IMR-90 (cell line): ENCODE measurements at regions not wholly inside any gene's neighbourhood (a gene's known extent, or its start where the extent isn't known, plus 50 kb on each side); places are given as distances from the start of the nearest gene placed in this dataset.

Experiments
- ATAC-seq: fragments of 200-7000 bp; cut with Tn5 transposase; 2 replicates; pipeline ENCODE4 v1.9.1; 2020; ENCODE audit warnings: low read depth, mild to moderate bottlenecking, moderate library complexity
- BruUV-seq: library from RNA; stranded (reverse); fragments of 400-500 nt; replicated peaks from 2 replicates; lab custom pipeline; 2021; lab: Mats Ljungman, UMichigan
- CTCF ChIA-PET: fragments of 300-600 bp; formaldehyde crosslinking; extraction: SDS; loops from one replicate; lab custom pipeline; 2021; ENCODE audit warnings: antibody characterized with exemption; lab: Yijun Ruan, JAX
- POLR2A ChIA-PET: fragments of 300-600 bp; sonication (Branson Sonifier 250); formaldehyde crosslinking; loops from one replicate; lab custom pipeline; 2022; ENCODE audit warnings: antibody characterized with exemption; ENCODE audit not compliant: unreplicated experiment; lab: Charles Lee
- DNase-seq: peaks from one replicate; pipeline ENCODE4 v3.0.0; 2013
- H2AFZ ChIP-seq: replicated peaks from 2 replicates; pipeline ENCODE3; 2013; ENCODE audit warnings: low read length, mild to moderate bottlenecking; ENCODE audit not compliant: poor library complexity
- H2AK5ac ChIP-seq: 2 replicates; pipeline ENCODE4 v1.6.1; 2013; ENCODE audit warnings: low read depth, low read length, inconsistent platforms
- H2AK9ac ChIP-seq: replicated peaks from 2 replicates; pipeline ENCODE3; 2013; ENCODE audit warnings: mild to moderate bottlenecking, low read depth, low read length, moderate library complexity; ENCODE audit not compliant: poor library complexity
- H2BK120ac ChIP-seq: 2 replicates; pipeline ENCODE4 v1.6.1; 2013; ENCODE audit warnings: low read depth, low read length, inconsistent platforms
- H2BK15ac ChIP-seq: 3 replicates; pipeline ENCODE4 v1.6.1; 2013; ENCODE audit warnings: low read depth, low read length, inconsistent platforms
- H2BK20ac ChIP-seq: 2 replicates; pipeline ENCODE4 v1.6.1; 2013; ENCODE audit warnings: low read depth, mild to moderate bottlenecking, inconsistent platforms, low read length, moderate library complexity
- H2BK5ac ChIP-seq: 2 replicates; pipeline ENCODE4 v1.6.1; 2013; ENCODE audit warnings: mild to moderate bottlenecking, low read depth, low read length, inconsistent platforms; ENCODE audit not compliant: poor library complexity, severe bottlenecking
- H3K14ac ChIP-seq: replicated peaks from 2 replicates; pipeline ENCODE4 v1.6.1; 2013; ENCODE audit warnings: low read depth, low read length, inconsistent platforms
- H3K18ac ChIP-seq: 2 replicates; pipeline ENCODE4 v1.6.1; 2013; ENCODE audit warnings: low read depth, low read length, control low read depth
- H3K23ac ChIP-seq: 2 replicates; pipeline ENCODE4 v1.6.1; 2013; ENCODE audit warnings: low read depth, low read length, inconsistent platforms
- H3K27ac ChIP-seq: 2 replicates; pipeline ENCODE4 v1.5.1; 2013; ENCODE audit warnings: mild to moderate bottlenecking, control low read depth, low read length; ENCODE audit not compliant: insufficient read depth
- H3K27me3 ChIP-seq: 2 replicates; pipeline ENCODE4 v1.6.1; 2013; ENCODE audit warnings: low read length; ENCODE audit not compliant: control insufficient read depth, insufficient read depth
- H3K36me3 ChIP-seq: 2 replicates; pipeline ENCODE4 v1.6.1; 2013; ENCODE audit warnings: low read length, mixed read lengths; ENCODE audit not compliant: control insufficient read depth, insufficient read depth
- H3K4ac ChIP-seq: 2 replicates; pipeline ENCODE4 v1.6.1; 2013; ENCODE audit warnings: low read depth, low read length, inconsistent platforms
- H3K4me1 ChIP-seq: 2 replicates; pipeline ENCODE4 v1.6.1; 2013; ENCODE audit warnings: low read length, mixed read lengths; ENCODE audit not compliant: control insufficient read depth, insufficient read depth
- H3K4me2 ChIP-seq: 2 replicates; pipeline ENCODE4 v1.6.1; 2013; ENCODE audit warnings: low read depth, mild to moderate bottlenecking, control low read depth, low read length, moderate library complexity
- H3K4me3 ChIP-seq: 2 replicates; pipeline ENCODE4 v1.5.1; 2013; ENCODE audit warnings: low read depth, mild to moderate bottlenecking, control low read depth, low read length, moderate library complexity; ENCODE audit not compliant: insufficient read depth
- H3K56ac ChIP-seq: 2 replicates; pipeline ENCODE4 v1.6.1; 2013; ENCODE audit warnings: low read length, inconsistent platforms; ENCODE audit not compliant: insufficient read depth; ENCODE audit errors: extremely low read depth
- H3K79me1 ChIP-seq, 2 experiments: 2 replicates each; pipeline ENCODE4 v1.6.1; 2013; ENCODE audit warnings: low read length in 2 of 2, inconsistent platforms in 1 of 2, low read depth in 1 of 2
- H3K9ac ChIP-seq: 2 replicates; pipeline ENCODE4 v1.6.1; 2013; ENCODE audit warnings: low read depth, low read length, control low read depth
- H3K9me1 ChIP-seq: 2 replicates; pipeline ENCODE4 v1.6.1; 2013; ENCODE audit warnings: low read length, inconsistent platforms; ENCODE audit not compliant: insufficient read depth
- H3K9me3 ChIP-seq: 2 replicates; pipeline ENCODE4 v1.6.1; 2013; ENCODE audit warnings: low read length; ENCODE audit not compliant: control insufficient read depth, insufficient read depth
- H4K20me1 ChIP-seq: 2 replicates; pipeline ENCODE4 v1.6.1; 2013; ENCODE audit warnings: low read length, inconsistent platforms; ENCODE audit not compliant: insufficient read depth
- H4K5ac ChIP-seq: 2 replicates; pipeline ENCODE4 v1.6.1; 2013; ENCODE audit warnings: mild to moderate bottlenecking, low read depth, low read length, control low read depth
- H4K8ac ChIP-seq, 2 experiments: 2 replicates each; pipeline ENCODE4 v1.6.1; 2013; ENCODE audit warnings: low read depth in 2 of 2, low read length in 2 of 2, control low read depth in 1 of 2, inconsistent platforms in 1 of 2
- H4K91ac ChIP-seq: 2 replicates; pipeline ENCODE4 v1.6.1; 2013; ENCODE audit warnings: low read depth, low read length, inconsistent platforms; ENCODE audit not compliant: insufficient read depth
- BHLHE40 ChIP-seq: fragments of 150-350 bp; IDR thresholded peaks from 2 replicates; pipeline ENCODE4 v1.6.1; 2016; ENCODE audit warnings: mild to moderate bottlenecking, low read depth, low read length
- CEBPB ChIP-seq: IDR thresholded peaks from 2 replicates; pipeline ENCODE4 v1.6.1; 2012; ENCODE audit warnings: low read depth, low read length, improper control_type of control experiment
- CHD1 ChIP-seq: IDR thresholded peaks from 2 replicates; pipeline ENCODE4 v1.6.1; 2012; ENCODE audit warnings: low read depth, low read length, improper control_type of control experiment
- MXI1 ChIP-seq: IDR thresholded peaks from 2 replicates; pipeline ENCODE4 v1.6.1; 2012; ENCODE audit warnings: low read depth, mild to moderate bottlenecking, low read length, moderate library complexity, borderline replicate concordance
- NFE2L2 ChIP-seq: fragments of 150-350 bp; IDR thresholded peaks from 2 replicates; pipeline ENCODE4 v1.6.1; 2016; ENCODE audit warnings: low read depth, mild to moderate bottlenecking, low read length
- RAD21 ChIP-seq: IDR thresholded peaks from 2 replicates; pipeline ENCODE4 v1.6.1; 2012; ENCODE audit warnings: low read length, improper control_type of control experiment
- RCOR1 ChIP-seq: IDR thresholded peaks from 2 replicates; pipeline ENCODE4 v1.6.1; 2012; ENCODE audit warnings: mild to moderate bottlenecking, low read length, improper control_type of control experiment; ENCODE audit not compliant: insufficient replicate concordance
- RFX5 ChIP-seq: IDR thresholded peaks from 2 replicates; pipeline ENCODE4 v1.8.0; 2012; ENCODE audit warnings: low read depth, mild to moderate bottlenecking, low read length, moderate library complexity
- WGBS, 2 experiments: methylation state at CpG; one replicate each; pipeline versions ENCODE4 v1.1.5 to v1.1.7; 2013; ENCODE audit warnings: missing lambda C conversion rate in 2 of 2; ENCODE audit not compliant: insufficient read length in 1 of 2; ENCODE audit errors: extremely low coverage in 2 of 2; 5-methylcytosine and 5-hydroxymethylcytosine counted together
- dilution Hi-C: fragments of 300-500 bp; cut with HindIII; formaldehyde crosslinking; loops from one replicate; pipeline ENCODE4 v1.14.3; 2018; ENCODE audit warnings: low sequenced_read_pairs; ENCODE audit not compliant: unreplicated experiment
- in situ Hi-C: fragments of 300-500 bp; cut with MboI; formaldehyde crosslinking; loops from 3 replicates; pipeline ENCODE4 v1.14.3; 2019; ENCODE audit warnings: low sequenced_read_pairs, inconsistent platforms, mixed read lengths
- intact Hi-C: fragments of 100-400 bp; cut with micrococcal nuclease; formaldehyde crosslinking; loops from 2 replicates; pipeline ENCODE4 v1.10.0; 2022
- TF ChIP-seq, protein P1 (sequence below): conservative IDR thresholded peaks from 2 replicates; pipeline ENCODE4 v1.5.1; 2012; ENCODE audit warnings: mild to moderate bottlenecking, low read depth, low read length, improper control_type of control experiment
- TF ChIP-seq, protein P2 (sequence below): fragments of 150-350 bp; IDR thresholded peaks from 2 replicates; pipeline ENCODE4 v1.6.1; 2017; ENCODE audit warnings: mild to moderate bottlenecking, antibody characterized with exemption, low read length, low read depth
- TF ChIP-seq, protein P3 (sequence below): fragments of 150-350 bp; IDR thresholded peaks from 2 replicates; pipeline ENCODE4 v1.6.1; 2016; ENCODE audit warnings: low read depth, mild to moderate bottlenecking, low read length, moderate library complexity, borderline replicate concordance

DNA sequence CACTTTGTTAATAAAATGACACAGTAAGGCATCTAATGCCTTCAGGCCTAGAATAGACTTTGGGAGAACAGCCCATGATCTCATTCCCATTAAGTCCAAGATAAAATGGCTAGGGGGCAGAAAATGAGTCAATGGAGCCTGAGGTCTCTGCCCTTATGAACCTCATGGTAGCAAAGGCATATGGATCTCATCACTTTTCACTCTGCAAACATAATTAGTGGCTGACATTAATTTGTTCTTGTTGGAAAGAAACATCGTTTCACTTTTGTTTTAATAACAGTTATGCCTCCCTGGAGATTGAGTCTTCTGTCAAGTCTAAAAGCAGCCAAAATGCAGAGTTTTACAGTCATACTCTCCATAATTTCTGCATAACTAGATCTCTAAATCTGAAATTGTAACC is 111.8 kb upstream of the API5 start:
- TF ChIP-seq CHD1 (no peak), RFX5 (no peak), BHLHE40 (no peak), CEBPB (no peak), NFE2L2 (no peak), MXI1 (no peak), RAD21 (no peak), RCOR1 (no peak)
- TF ChIP-seq, protein P1, sequence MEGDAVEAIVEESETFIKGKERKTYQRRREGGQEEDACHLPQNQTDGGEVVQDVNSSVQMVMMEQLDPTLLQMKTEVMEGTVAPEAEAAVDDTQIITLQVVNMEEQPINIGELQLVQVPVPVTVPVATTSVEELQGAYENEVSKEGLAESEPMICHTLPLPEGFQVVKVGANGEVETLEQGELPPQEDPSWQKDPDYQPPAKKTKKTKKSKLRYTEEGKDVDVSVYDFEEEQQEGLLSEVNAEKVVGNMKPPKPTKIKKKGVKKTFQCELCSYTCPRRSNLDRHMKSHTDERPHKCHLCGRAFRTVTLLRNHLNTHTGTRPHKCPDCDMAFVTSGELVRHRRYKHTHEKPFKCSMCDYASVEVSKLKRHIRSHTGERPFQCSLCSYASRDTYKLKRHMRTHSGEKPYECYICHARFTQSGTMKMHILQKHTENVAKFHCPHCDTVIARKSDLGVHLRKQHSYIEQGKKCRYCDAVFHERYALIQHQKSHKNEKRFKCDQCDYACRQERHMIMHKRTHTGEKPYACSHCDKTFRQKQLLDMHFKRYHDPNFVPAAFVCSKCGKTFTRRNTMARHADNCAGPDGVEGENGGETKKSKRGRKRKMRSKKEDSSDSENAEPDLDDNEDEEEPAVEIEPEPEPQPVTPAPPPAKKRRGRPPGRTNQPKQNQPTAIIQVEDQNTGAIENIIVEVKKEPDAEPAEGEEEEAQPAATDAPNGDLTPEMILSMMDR, result no peak
- TF ChIP-seq, protein P2, sequence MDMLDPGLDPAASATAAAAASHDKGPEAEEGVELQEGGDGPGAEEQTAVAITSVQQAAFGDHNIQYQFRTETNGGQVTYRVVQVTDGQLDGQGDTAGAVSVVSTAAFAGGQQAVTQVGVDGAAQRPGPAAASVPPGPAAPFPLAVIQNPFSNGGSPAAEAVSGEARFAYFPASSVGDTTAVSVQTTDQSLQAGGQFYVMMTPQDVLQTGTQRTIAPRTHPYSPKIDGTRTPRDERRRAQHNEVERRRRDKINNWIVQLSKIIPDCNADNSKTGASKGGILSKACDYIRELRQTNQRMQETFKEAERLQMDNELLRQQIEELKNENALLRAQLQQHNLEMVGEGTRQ, result no peak
- TF ChIP-seq, protein P3, sequence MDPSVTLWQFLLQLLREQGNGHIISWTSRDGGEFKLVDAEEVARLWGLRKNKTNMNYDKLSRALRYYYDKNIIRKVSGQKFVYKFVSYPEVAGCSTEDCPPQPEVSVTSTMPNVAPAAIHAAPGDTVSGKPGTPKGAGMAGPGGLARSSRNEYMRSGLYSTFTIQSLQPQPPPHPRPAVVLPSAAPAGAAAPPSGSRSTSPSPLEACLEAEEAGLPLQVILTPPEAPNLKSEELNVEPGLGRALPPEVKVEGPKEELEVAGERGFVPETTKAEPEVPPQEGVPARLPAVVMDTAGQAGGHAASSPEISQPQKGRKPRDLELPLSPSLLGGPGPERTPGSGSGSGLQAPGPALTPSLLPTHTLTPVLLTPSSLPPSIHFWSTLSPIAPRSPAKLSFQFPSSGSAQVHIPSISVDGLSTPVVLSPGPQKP, result no peak
- H3K14ac ChIP-seq, result no peak overlapping the region
- no peak for DNase-seq
- no TSS peak for BruUV-seq
- intact Hi-C loops, result no loop called here
- H2BK15ac ChIP-seq, result no peak overlapping the region
- WGBS, 2 experiments, result no CpG with 5 or more reads among the region's 1 CpG
- no peaks in the 10 kb centered on the region for H4K20me1 ChIP-seq
- no peak overlapping the region for H2AK9ac ChIP-seq
- no peaks in the 10 kb centered on the region for H3K36me3 ChIP-seq
- H3K4me3 ChIP-seq, result no peak overlapping the region
- no peak overlapping the region for H2AFZ ChIP-seq
- in situ Hi-C loops, result no loop called here
- no peak overlapping the region for H4K8ac ChIP-seq
- H2AK5ac ChIP-seq, result no peak overlapping the region
- no peak overlapping the region for H3K18ac ChIP-seq
- H4K91ac ChIP-seq, result no peak overlapping the region
- H3K9me1 ChIP-seq, result no peaks in the 10 kb centered on the region
- no peak for ATAC-seq
- no peak overlapping the region for H3K27ac ChIP-seq
- H3K79me1 ChIP-seq, result no peaks in the 10 kb centered on the region
- no peak overlapping the region for H3K56ac ChIP-seq
- no peak overlapping the region for H3K4me2 ChIP-seq
- H2BK20ac ChIP-seq, result no peak overlapping the region
- H3K27me3 ChIP-seq, result no peaks in the 10 kb centered on the region
- H3K4me1 ChIP-seq, result no peaks in the 10 kb centered on the region
- ChIA-PET CTCF (no interaction called here), POLR2A (no interaction called here)
- no peak overlapping the region for H4K5ac ChIP-seq
- H3K9me3 ChIP-seq, result peaks cover 2% of the 10 kb centered on the region; the same call in 1 of the 2 replicates
- no peak overlapping the region for H3K23ac ChIP-seq
- no peak overlapping the region for H3K9ac ChIP-seq
- H2BK120ac ChIP-seq, result no peak overlapping the region
- no peak overlapping the region for H2BK5ac ChIP-seq
- dilution Hi-C loops, result no loop called here
- H3K4ac ChIP-seq, result no peak overlapping the region
